Femur (tissue), 1 donor: ENCODE measurements at regions not wholly inside any gene's neighbourhood (a gene's known extent, or its start where the extent isn't known, plus 50 kb on each side); places are given as distances from the start of the nearest gene placed in this dataset.

ENCODE experiments used
- DNase-seq: peaks from one replicate; pipeline ENCODE4 v3.0.0-alpha.2; 2017

- DNase-seq: no peak
Observed at GRCh38 chr4:148522995-148523394, 80.8 kb upstream of the NR3C2 start.

DNA sequence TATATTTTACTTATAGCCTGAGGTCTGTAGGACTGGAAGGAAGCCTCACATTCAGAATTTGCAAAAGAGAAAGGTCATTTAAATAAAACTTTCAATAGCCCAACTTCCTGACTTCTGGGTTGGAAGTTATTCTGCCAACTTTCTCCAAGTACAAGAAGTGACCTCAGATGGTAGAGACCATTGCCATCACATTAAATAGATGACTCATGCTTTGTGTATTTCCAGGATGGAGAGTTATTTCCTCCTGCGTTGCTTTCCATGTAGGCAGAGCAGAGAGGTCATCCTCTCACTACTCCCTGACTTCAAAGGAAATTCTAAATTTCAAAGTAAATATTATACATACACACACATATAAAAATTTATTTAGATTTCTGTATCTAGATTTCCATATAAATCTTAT, 73.0 kb upstream of the NR3C2 start:
- no peak for DNase-seq

- DNase-seq: no peak
Observed at GRCh38 chr4:148514581-148514980, 72.4 kb upstream of the NR3C2 start.

DNA sequence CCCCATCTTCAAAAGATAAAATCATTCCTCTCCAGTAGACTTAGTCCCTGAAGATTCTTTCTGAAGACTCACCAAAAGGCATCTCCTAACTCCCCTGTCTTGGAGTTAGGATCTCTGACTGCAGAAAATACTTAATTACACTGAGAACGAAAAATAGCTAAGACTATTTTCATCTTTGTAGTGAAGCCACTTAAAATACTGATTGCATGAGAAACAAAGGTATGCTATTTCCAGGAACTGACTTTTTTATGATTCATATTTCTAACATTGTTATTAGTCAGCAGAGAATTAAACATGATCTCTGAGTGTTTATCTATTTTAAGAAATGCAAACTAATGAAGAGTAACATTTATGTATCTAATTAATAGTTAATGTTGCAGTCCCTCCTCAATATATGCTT, 71.8 kb upstream of the NR3C2 start:
- no peak for DNase-seq

GRCh38 chr4:148510211-148510610, 68.0 kb upstream of the NR3C2 start:
- DNase-seq: no peak

GRCh38 chr4:148503681-148504080, 61.5 kb upstream of the NR3C2 start:
- no peak for DNase-seq

- no peak for DNase-seq
Observed at GRCh38 chr4:148497258-148497657, 55.0 kb upstream of the NR3C2 start.

GRCh38 chr4:148495463-148495862, 53.2 kb upstream of the NR3C2 start:
- DNase-seq: no peak
